ENCODE measurements at regions not wholly inside any gene's neighbourhood (a gene's known extent, or its start where the extent isn't known, plus 50 kb on each side); places are given as distances from the start of the nearest gene placed in this dataset.

DNA sequence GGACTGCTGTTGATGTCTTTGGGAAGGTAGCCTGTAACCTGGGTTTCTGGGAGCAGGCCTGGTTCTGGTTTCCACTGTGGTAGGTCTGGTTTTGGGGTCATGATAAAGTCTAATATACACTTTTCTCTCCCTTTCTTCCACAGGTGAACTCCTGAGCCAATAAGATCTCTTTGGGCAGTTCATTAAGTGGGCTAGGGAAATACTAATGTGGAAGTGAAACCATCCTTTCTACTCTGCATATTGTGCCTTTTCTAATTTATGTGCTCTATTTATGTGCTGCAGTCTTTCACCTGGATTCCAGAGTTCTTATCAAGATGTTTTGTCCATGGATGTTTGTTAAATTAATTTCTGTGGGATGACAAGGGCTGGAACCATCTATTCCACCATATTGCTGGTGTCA lies 165.7 kb upstream of the PTPRK start:
- TF ChIP-seq, protein P1, sequence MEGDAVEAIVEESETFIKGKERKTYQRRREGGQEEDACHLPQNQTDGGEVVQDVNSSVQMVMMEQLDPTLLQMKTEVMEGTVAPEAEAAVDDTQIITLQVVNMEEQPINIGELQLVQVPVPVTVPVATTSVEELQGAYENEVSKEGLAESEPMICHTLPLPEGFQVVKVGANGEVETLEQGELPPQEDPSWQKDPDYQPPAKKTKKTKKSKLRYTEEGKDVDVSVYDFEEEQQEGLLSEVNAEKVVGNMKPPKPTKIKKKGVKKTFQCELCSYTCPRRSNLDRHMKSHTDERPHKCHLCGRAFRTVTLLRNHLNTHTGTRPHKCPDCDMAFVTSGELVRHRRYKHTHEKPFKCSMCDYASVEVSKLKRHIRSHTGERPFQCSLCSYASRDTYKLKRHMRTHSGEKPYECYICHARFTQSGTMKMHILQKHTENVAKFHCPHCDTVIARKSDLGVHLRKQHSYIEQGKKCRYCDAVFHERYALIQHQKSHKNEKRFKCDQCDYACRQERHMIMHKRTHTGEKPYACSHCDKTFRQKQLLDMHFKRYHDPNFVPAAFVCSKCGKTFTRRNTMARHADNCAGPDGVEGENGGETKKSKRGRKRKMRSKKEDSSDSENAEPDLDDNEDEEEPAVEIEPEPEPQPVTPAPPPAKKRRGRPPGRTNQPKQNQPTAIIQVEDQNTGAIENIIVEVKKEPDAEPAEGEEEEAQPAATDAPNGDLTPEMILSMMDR (IDR thresholded peaks at IDR 0.05) = no peak
- TF ChIP-seq POLR2A (IDR thresholded peaks at IDR 0.05) = no peak
